ENCODE measurements at regions not wholly inside any gene's neighbourhood (a gene's known extent, or its start where the extent isn't known, plus 50 kb on each side); places are given as distances from the start of the nearest gene placed in this dataset.

- no peak for TF ChIP-seq POLR2A (IDR thresholded peaks at IDR 0.05)
- no peak for TF ChIP-seq CTCF (IDR thresholded peaks at IDR 0.05 in 4 of 5, conservative IDR thresholded peaks at IDR 0.05 in 1 of 5)
Measured at GRCh38 chr12:17853054-17853453, 236.9 kb downstream of the RERGL start.
